SU-DHL-6 (cell line): ENCODE measurements at regions not wholly inside any gene's neighbourhood (a gene's known extent, or its start where the extent isn't known, plus 50 kb on each side); places are given as distances from the start of the nearest gene placed in this dataset.

Source experiments
- CTCF ChIP-seq: fragments of 200-600 bp; sonication (generic); IDR thresholded peaks from one replicate; pipeline ENCODE4 v1.5.1; 2017; ENCODE audit warnings: antibody characterized with exemption, mild to moderate bottlenecking, low read length, moderate library complexity; ENCODE audit not compliant: insufficient read depth, poor library complexity, severe bottlenecking
- EZH2phosphoT487 ChIP-seq: fragments of 200-600 bp; sonication (generic), shearing (Covaris generic); conservative IDR thresholded peaks from 2 replicates; pipeline ENCODE4 v1.6.1; 2018; ENCODE audit warnings: mild to moderate bottlenecking, antibody characterized with exemption, low read length, moderate library complexity, mixed read lengths

GRCh38 chr15:77817434-77817833, 184.7 kb upstream of the LINGO1 start:
- TF ChIP-seq CTCF: no peak
- no peak for TF ChIP-seq EZH2phosphoT487
